ENCODE measurements at regions not wholly inside any gene's neighbourhood (a gene's known extent, or its start where the extent isn't known, plus 50 kb on each side); places are given as distances from the start of the nearest gene placed in this dataset.

DNA sequence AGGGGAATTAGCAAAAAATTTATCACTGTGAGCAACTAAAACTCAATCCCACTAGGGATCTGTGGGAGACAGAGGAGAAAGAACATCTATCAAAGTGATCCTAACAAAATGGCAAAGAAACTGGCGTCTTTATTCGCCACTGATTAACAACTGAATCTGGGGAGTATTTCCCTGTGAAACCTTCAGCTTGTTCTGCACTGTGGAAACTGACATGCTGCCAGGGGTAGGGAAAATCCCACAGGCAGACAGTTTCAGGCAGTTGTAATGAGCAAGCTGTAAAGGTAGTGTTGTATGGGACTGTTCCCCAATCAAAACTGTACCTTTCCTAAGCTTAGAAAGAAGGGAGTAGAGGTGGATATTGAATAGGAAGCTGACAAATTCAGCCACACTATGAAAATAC lies 611.7 kb downstream of the VGLL3 start:
- TF ChIP-seq, protein P1, sequence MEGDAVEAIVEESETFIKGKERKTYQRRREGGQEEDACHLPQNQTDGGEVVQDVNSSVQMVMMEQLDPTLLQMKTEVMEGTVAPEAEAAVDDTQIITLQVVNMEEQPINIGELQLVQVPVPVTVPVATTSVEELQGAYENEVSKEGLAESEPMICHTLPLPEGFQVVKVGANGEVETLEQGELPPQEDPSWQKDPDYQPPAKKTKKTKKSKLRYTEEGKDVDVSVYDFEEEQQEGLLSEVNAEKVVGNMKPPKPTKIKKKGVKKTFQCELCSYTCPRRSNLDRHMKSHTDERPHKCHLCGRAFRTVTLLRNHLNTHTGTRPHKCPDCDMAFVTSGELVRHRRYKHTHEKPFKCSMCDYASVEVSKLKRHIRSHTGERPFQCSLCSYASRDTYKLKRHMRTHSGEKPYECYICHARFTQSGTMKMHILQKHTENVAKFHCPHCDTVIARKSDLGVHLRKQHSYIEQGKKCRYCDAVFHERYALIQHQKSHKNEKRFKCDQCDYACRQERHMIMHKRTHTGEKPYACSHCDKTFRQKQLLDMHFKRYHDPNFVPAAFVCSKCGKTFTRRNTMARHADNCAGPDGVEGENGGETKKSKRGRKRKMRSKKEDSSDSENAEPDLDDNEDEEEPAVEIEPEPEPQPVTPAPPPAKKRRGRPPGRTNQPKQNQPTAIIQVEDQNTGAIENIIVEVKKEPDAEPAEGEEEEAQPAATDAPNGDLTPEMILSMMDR (conservative IDR thresholded peaks at IDR 0.05) = no peak
- no peak for TF ChIP-seq EZH2 (IDR thresholded peaks at IDR 0.05; ENCODE audit: low read depth)
